SU-DHL-6 (cell line): ENCODE measurements at regions not wholly inside any gene's neighbourhood (a gene's known extent, or its start where the extent isn't known, plus 50 kb on each side); places are given as distances from the start of the nearest gene placed in this dataset.

Source experiments
- CTCF ChIP-seq: fragments of 200-600 bp; sonication (generic); IDR thresholded peaks from one replicate; pipeline ENCODE4 v1.5.1; 2017; ENCODE audit warnings: antibody characterized with exemption, mild to moderate bottlenecking, low read length, moderate library complexity; ENCODE audit not compliant: insufficient read depth, poor library complexity, severe bottlenecking
- EZH2phosphoT487 ChIP-seq: fragments of 200-600 bp; sonication (generic), shearing (Covaris generic); conservative IDR thresholded peaks from 2 replicates; pipeline ENCODE4 v1.6.1; 2018; ENCODE audit warnings: mild to moderate bottlenecking, antibody characterized with exemption, low read length, moderate library complexity, mixed read lengths

GRCh38 chr13:61040181-61040580 lies 375.5 kb downstream of the PCDH20 start:
- no peak for TF ChIP-seq CTCF
- no peak for TF ChIP-seq EZH2phosphoT487
